RWPE1 (cell line): ENCODE measurements at regions not wholly inside any gene's neighbourhood (a gene's known extent, or its start where the extent isn't known, plus 50 kb on each side); places are given as distances from the start of the nearest gene placed in this dataset.
"Not testable (repeated sequence)": the region's sequence is repeated elsewhere in the genome, so short reads cannot be mapped to it uniquely, and the experiment has no call there.

ENCODE experiments used
- CTCF ChIA-PET: fragments of 350-600 bp; sonication (Branson Sonifier 250); formaldehyde crosslinking; extraction: SDS; loops from one replicate; lab custom pipeline; 2021; lab: Yijun Ruan, JAX
- POLR2A ChIA-PET: fragments of 400-600 bp; formaldehyde crosslinking; extraction: SDS; loops from one replicate; lab custom pipeline; 2020; ENCODE audit warnings: antibody characterized with exemption; ENCODE audit not compliant: low non-redundant PET; lab: Yijun Ruan, JAX
- DNase-seq: peaks from one replicate; pipeline ENCODE4 v3.0.0; 2012; ENCODE audit warnings: low spot score
- H3K27ac ChIP-seq: fragments of 450-650 bp; 2 replicates; pipeline ENCODE4 v1.5.1; 2017
- TF ChIP-seq, protein P1 (sequence below): fragments of 450-650 bp; conservative IDR thresholded peaks from 2 replicates; pipeline ENCODE4 v1.5.1; 2017; ENCODE audit warnings: low read depth, mild to moderate bottlenecking

DNA sequence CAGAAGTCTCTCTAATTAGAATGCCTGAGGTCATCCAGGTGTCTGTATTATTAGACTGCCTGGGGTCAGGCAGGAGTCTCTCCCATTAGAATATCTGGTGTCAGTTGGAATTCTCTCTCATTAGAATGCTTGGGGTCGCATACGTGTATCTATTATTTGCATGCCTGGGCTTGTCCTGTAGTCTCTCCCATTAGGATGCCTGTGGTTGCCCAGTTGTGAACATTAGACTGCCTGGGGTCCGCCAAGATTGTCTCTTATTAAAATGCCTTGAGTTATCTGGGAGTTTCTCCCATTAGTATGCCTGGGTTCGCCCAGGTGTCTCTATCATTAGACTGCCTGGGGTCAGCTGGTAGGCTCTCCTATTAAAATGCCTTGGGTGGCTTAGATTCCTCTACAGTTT, 1494.7 kb downstream of the UQCRFS1 start:
- CTCF ChIA-PET = no interaction called here
- POLR2A ChIA-PET = no interaction called here
- no peak overlapping the region for H3K27ac ChIP-seq
- no peak for DNase-seq
- TF ChIP-seq, protein P1, sequence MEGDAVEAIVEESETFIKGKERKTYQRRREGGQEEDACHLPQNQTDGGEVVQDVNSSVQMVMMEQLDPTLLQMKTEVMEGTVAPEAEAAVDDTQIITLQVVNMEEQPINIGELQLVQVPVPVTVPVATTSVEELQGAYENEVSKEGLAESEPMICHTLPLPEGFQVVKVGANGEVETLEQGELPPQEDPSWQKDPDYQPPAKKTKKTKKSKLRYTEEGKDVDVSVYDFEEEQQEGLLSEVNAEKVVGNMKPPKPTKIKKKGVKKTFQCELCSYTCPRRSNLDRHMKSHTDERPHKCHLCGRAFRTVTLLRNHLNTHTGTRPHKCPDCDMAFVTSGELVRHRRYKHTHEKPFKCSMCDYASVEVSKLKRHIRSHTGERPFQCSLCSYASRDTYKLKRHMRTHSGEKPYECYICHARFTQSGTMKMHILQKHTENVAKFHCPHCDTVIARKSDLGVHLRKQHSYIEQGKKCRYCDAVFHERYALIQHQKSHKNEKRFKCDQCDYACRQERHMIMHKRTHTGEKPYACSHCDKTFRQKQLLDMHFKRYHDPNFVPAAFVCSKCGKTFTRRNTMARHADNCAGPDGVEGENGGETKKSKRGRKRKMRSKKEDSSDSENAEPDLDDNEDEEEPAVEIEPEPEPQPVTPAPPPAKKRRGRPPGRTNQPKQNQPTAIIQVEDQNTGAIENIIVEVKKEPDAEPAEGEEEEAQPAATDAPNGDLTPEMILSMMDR = no peak

DNA sequence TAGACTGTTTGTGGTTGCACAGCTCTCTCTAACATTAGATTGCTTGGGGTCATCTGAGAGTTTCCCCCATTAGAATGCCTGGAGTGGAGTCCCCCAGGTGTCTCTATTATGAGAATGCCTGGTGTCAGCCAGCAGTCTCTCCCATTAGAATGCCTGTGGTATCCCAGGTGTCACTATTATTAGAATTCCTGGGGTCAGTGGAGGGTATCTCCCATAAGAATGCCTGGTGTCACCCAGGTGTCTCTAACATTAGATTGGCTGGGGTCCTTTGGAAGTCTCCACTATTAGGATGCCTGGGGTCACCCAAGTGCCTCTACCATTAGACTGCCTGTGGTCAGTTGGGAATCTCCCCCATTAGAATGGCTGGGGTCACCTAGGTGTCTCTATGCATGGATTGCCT, 1495.1 kb downstream of the UQCRFS1 start:
- DNase-seq = no peak
- TF ChIP-seq, protein P1 = no peak
- CTCF ChIA-PET = no interaction called here
- POLR2A ChIA-PET = no interaction called here
- H3K27ac ChIP-seq = no peak overlapping the region

DNA sequence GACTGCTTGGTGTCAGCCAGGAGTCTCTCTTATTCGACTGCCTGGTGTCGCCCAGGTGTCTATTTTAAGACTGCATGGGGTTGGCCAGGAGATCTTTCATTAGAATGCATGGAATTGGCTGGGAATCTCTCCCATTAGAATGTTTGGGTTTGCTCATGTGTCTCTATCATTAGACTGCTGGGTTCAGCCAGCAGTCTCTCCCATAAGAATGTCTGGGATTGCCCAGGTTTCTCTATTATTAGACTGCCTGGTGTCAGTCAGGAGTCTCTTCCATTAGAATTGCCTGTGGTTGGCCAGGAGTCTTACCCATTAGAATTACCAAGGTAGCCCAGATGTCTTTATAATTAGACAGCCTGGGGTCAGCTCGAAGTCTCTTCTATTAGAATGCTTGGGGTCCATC, 1496.0 kb downstream of the UQCRFS1 start:
- TF ChIP-seq, protein P1 = no peak
- CTCF ChIA-PET = no interaction called here
- no peak overlapping the region for H3K27ac ChIP-seq
- DNase-seq = no peak
- POLR2A ChIA-PET = no interaction called here

DNA sequence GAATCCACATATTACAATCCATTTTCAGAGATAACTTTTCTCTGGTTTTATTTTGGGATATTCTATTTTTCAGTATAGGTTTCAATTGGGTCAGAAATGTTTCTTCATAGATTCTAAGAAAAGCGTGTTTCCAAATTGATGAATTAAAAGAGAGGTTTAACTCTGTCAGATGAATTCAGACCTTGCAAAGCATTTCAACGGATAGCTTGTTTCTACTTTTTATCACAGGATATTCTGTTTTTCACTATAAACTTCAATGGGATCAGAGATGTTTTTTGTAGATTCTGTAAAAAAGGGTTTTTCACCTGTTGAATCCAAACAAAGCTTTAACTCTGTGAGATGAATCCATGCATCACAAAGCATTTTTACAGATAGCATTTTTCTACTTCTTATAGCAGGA, 1498.1 kb downstream of the UQCRFS1 start:
- CTCF ChIA-PET = no interaction called here
- POLR2A ChIA-PET = no interaction called here
- TF ChIP-seq, protein P1 = no peak
- no peak for DNase-seq
- H3K27ac ChIP-seq = no peak overlapping the region

DNA sequence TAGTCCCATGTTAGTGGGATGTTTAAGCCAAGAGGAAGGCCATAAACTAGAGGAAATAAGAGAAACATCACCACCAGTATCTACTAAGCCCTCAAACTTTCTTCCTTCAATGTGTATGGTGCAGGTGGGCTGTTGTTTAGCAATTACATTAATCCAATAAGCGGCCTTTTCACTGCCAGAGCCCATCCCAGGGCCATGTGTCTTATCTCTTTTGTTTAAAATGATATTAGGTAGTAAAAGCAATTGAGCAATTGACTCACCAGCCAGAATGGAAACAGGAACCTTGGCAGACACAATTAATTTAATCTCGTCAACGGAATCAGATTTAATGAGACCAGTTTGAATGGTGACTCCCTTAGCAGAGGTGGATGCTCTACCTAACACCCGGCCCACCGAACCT, 1503.5 kb downstream of the UQCRFS1 start:
- ChIA-PET CTCF (no interaction called here), POLR2A (no interaction called here)
- no peak for DNase-seq
- H3K27ac ChIP-seq = no peak overlapping the region
- TF ChIP-seq, protein P1 = no peak

DNA sequence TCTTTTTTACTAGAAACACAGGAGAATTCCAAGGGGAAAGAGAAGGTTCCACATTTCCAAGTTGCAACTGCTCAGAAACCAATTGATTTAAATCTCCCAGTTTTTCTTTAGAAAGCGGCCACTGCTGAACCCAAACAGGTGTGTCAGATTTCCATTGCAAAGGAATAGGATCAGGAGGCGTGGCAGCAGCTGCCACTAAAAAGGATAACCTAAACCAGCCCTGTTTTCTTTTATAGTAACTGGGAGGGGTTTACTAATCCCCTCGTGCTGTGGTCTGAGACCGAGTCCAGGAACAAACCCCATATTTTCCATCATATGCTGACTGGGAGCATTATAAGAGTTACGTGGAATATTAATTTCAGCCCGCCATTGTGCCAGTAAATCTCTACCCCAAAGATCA, 1504.0 kb downstream of the UQCRFS1 start:
- POLR2A ChIA-PET, CTCF ChIA-PET, DNase-seq, H3K27ac ChIP-seq: not testable (repeated sequence)

DNA sequence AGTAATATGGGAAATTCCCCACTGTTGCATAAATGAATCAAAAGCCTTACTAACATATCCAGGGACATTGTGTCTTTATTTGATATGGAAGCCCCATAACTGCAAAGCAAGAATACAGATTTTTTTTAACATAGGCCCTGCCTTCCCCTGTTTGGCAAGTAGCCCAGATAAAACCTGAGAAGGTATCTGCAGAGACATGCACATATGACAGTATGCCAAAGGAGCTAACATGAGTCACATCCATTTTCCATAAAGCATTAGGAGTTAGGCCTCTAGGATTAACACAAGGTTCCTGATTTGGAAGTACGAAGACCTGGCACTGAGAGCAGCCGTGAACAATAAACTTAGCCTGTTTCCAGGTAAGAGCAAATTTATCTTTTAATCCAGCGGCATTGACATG, 1505.9 kb downstream of the UQCRFS1 start:
- DNase-seq = peak; percentile 65
- H3K27ac ChIP-seq, POLR2A ChIA-PET, CTCF ChIA-PET: not testable (repeated sequence)

DNA sequence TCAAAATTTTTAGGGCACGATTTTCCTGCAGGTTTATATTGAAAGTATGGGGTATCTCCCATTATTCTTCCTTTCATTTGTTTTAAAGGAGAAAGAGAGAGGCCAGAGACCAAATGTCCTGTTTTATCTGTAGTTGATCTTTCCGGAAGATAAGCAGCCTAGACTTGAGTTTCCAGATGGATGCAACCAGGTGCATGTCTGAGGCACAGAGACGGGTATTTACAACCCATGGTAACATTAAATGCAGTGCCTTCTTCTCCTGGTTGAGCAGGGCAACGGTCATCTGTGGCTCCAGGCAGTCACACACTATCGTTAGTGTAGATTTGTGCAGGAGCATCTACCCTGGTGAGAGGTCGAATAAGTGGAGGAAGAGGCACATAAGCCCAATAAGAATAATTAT, 1507.1 kb downstream of the UQCRFS1 start:
- TF ChIP-seq, protein P1 = no peak
- DNase-seq = no peak
- no peak overlapping the region for H3K27ac ChIP-seq
- POLR2A ChIA-PET = no interaction called here
- CTCF ChIA-PET = no interaction called here
